Endodermal cell (in vitro differentiated cells): ENCODE measurements at regions not wholly inside any gene's neighbourhood (a gene's known extent, or its start where the extent isn't known, plus 50 kb on each side); places are given as distances from the start of the nearest gene placed in this dataset.
A peak's percentile ranks its signal among the peaks of the same experiment; 100 is the strongest.

Experiments
- DNase-seq: peaks from one replicate; pipeline ENCODE4 v3.0.0-alpha.2; 2017
- H3K27ac ChIP-seq: 2 replicates; pipeline ENCODE4 v1.5.1; 2013; ENCODE audit warnings: mild to moderate bottlenecking, low read depth, low read length, moderate library complexity
- H3K27me3 ChIP-seq: 2 replicates; pipeline ENCODE4 v1.6.1; 2013; ENCODE audit warnings: mild to moderate bottlenecking, low read length, moderate library complexity; ENCODE audit not compliant: insufficient read depth, control insufficient read depth, poor library complexity, severe bottlenecking
- H3K36me3 ChIP-seq: 2 replicates; pipeline ENCODE4 v1.7.0; 2013; ENCODE audit warnings: mild to moderate bottlenecking, low read length, moderate library complexity; ENCODE audit not compliant: control insufficient read depth, insufficient read depth
- H3K4me1 ChIP-seq: one replicate; pipeline ENCODE4 v1.7.0; 2013; ENCODE audit warnings: low read length; ENCODE audit not compliant: control insufficient read depth, insufficient read depth
- H3K4me3 ChIP-seq: 2 replicates; pipeline ENCODE4 v1.5.1; 2013; ENCODE audit warnings: mild to moderate bottlenecking, low read length, moderate library complexity
- H3K9ac ChIP-seq: 2 replicates; pipeline ENCODE4 v1.6.1; 2013; ENCODE audit warnings: mild to moderate bottlenecking, low read length, moderate library complexity; ENCODE audit not compliant: poor library complexity, severe bottlenecking; ENCODE audit errors: extremely low read depth
- H3K9me3 ChIP-seq: 2 replicates; pipeline ENCODE4 v1.6.1; 2013; ENCODE audit warnings: mild to moderate bottlenecking, low read length, moderate library complexity; ENCODE audit not compliant: control insufficient read depth
- H3K27ac Mint-ChIP-seq: 2 replicates; pipeline ENCODE4 v1.8.0; 2020; ENCODE audit warnings: mixed read lengths
- H3K27me3 Mint-ChIP-seq: 2 replicates; pipeline ENCODE4 v1.8.0; 2021; ENCODE audit warnings: mild to moderate bottlenecking, mixed read lengths; ENCODE audit not compliant: insufficient read depth
- H3K36me3 Mint-ChIP-seq: 2 replicates; pipeline ENCODE4 v1.8.0; 2020; ENCODE audit warnings: low read depth, mixed read lengths
- H3K4me1 Mint-ChIP-seq: 2 replicates; pipeline ENCODE4 v1.8.0; 2020; ENCODE audit warnings: mixed read lengths
- H3K4me3 Mint-ChIP-seq: 2 replicates; pipeline ENCODE4 v1.8.0; 2020; ENCODE audit warnings: mild to moderate bottlenecking, moderate library complexity, mixed read lengths
- H3K9me3 Mint-ChIP-seq: 2 replicates; pipeline ENCODE4 v1.8.0; 2020; ENCODE audit warnings: mild to moderate bottlenecking, mixed read lengths
- WGBS, 2 experiments: methylation state at CpG; one replicate each; pipeline versions ENCODE4 v1.1.5 to v1.1.7; 2013; ENCODE audit warnings: missing lambda C conversion rate in 2 of 2, mixed read lengths in 1 of 2; ENCODE audit not compliant: insufficient coverage in 1 of 2, insufficient read length in 1 of 2; 5-methylcytosine and 5-hydroxymethylcytosine counted together
- TF ChIP-seq, protein P1 (sequence below): fragments of 200-600 bp; sonication (generic); conservative IDR thresholded peaks from 2 replicates; pipeline ENCODE4 v1.5.0; 2021; ENCODE audit warnings: antibody characterized with exemption, mild to moderate bottlenecking

DNA sequence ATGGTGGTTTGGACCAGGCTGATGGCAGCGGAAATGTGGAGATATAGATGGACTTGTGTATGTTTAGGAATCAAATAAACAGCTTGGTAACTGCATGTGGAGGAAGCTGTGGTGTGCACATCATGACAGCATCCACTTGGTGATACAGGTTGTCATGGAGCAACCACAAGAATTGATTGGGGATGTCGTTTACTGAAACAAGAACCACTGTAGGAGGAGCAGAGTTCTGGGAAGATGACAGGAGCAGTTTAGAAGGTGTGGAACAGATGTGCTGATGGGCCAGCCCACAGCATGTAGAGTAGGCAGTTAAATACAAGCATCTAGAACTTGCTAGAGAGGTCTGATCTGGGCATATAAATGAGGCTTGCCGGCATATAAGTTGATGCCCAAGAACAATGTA, 152.4 kb upstream of the SERPINE2 start:
- Mint-ChIP-seq H3K4me3 (no peak overlapping the region), H3K4me1 (peaks cover 5% of the 10 kb centered on the region), H3K27ac (no peak overlapping the region), H3K36me3 (peaks cover 25% of the 10 kb centered on the region), H3K27me3 (no peaks in the 10 kb centered on the region), H3K9me3 (peaks cover 36% of the 10 kb centered on the region)
- 94 to 100% methylated on average over 3 of the region's 3 CpGs for WGBS, 2 experiments
- Histone ChIP-seq H3K36me3 (no peaks in the 10 kb centered on the region), H3K4me3 (no peak overlapping the region), H3K27me3 (no peaks in the 10 kb centered on the region), H3K9me3 (peaks cover 68% of the 10 kb centered on the region), H3K4me1 (peaks cover under 1% of the 10 kb centered on the region), H3K9ac (no peak overlapping the region), H3K27ac (no peak overlapping the region)
- TF ChIP-seq, protein P1, sequence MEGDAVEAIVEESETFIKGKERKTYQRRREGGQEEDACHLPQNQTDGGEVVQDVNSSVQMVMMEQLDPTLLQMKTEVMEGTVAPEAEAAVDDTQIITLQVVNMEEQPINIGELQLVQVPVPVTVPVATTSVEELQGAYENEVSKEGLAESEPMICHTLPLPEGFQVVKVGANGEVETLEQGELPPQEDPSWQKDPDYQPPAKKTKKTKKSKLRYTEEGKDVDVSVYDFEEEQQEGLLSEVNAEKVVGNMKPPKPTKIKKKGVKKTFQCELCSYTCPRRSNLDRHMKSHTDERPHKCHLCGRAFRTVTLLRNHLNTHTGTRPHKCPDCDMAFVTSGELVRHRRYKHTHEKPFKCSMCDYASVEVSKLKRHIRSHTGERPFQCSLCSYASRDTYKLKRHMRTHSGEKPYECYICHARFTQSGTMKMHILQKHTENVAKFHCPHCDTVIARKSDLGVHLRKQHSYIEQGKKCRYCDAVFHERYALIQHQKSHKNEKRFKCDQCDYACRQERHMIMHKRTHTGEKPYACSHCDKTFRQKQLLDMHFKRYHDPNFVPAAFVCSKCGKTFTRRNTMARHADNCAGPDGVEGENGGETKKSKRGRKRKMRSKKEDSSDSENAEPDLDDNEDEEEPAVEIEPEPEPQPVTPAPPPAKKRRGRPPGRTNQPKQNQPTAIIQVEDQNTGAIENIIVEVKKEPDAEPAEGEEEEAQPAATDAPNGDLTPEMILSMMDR = no peak
- DNase-seq = no peak

DNA sequence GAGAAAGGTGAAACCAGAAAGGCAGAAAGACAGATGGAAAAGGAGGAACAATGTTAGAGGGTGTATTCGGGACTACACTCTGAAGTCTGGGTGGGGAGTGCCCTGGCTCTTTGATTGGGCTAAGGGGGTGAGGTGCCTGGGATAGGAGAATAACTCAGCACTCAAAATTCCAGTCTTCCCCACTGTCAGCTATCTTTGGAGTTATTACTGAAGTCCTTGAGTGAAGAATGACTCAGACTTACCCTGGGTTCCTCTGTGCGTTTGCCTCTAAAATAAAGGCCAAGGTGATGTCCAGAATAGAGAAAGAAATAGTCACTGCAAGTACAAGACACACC, 151.8 kb upstream of the SERPINE2 start:
- no peak overlapping the region for H3K27ac Mint-ChIP-seq
- H3K4me1 ChIP-seq = peaks cover 4% of the 10 kb centered on the region
- no peak overlapping the region for H3K4me3 Mint-ChIP-seq
- H3K9me3 ChIP-seq = peaks cover 67% of the 10 kb centered on the region
- no peaks in the 10 kb centered on the region for H3K27me3 Mint-ChIP-seq
- 83% methylated on average over 1 to 2 of the region's 2 CpGs for WGBS, 2 experiments
- H3K4me1 Mint-ChIP-seq = peaks cover 10% of the 10 kb centered on the region
- H3K27me3 ChIP-seq = no peaks in the 10 kb centered on the region
- no peaks in the 10 kb centered on the region for H3K36me3 ChIP-seq
- no peak overlapping the region for H3K4me3 ChIP-seq
- no peak for DNase-seq
- H3K36me3 Mint-ChIP-seq = peaks cover 25% of the 10 kb centered on the region
- H3K27ac ChIP-seq = no peak overlapping the region
- TF ChIP-seq, protein P1 = no peak
- H3K9ac ChIP-seq = no peak overlapping the region
- peaks cover 36% of the 10 kb centered on the region for H3K9me3 Mint-ChIP-seq

DNA sequence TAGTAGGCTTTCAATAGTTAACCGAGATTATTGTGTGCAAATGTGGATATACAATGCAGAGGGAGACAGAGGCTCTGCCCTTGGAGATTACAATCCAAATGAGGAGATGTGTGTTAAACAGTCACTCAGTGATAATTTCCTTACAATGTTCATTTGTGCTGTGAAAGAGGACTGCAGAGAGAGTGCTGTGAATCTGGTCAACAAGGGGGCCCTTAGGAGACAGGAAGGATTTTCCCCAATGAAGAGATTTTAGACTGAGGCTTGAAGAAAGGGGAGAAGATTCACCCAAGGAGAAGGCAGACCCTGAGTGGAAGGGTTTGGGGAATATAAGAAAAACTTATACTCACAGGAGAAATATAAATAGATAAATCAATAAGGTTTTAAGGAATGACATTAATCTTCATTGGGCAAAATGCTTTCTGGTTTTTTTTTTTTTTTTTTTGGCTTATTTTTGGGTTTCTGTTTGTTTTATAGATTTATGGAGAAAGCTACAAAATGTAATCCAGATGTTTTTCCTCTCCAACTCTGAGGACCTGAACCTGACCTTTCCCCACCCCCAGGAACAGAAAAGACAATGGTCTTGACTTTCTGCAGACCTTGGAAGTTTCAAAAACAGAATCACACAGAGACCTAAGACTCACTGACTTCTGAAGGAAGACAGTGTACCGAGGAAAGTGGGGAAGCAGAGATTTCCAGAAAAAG, 151.3 kb upstream of the SERPINE2 start:
- peak overlapping the region; percentile 10 for H3K4me3 ChIP-seq
- peaks cover 14% of the 10 kb centered on the region for H3K4me1 Mint-ChIP-seq
- H3K4me1 ChIP-seq = peaks cover 5% of the 10 kb centered on the region
- DNase-seq = no peak
- H3K27ac ChIP-seq = no peak overlapping the region
- no peak overlapping the region for H3K27ac Mint-ChIP-seq
- no peaks in the 10 kb centered on the region for H3K27me3 ChIP-seq
- peaks cover 35% of the 10 kb centered on the region for H3K9me3 Mint-ChIP-seq
- H3K36me3 ChIP-seq = no peaks in the 10 kb centered on the region
- peaks cover 22% of the 10 kb centered on the region for H3K36me3 Mint-ChIP-seq
- H3K9me3 ChIP-seq = peaks cover 62% of the 10 kb centered on the region
- TF ChIP-seq, protein P1 = no peak
- WGBS, 2 experiments = 89 to 93% methylated on average over 2 of the region's 2 CpGs
- H3K27me3 Mint-ChIP-seq = no peaks in the 10 kb centered on the region
- no peak overlapping the region for H3K9ac ChIP-seq
- no peak overlapping the region for H3K4me3 Mint-ChIP-seq
